Breast epithelium (tissue), 3 donors: ENCODE measurements at regions not wholly inside any gene's neighbourhood (a gene's known extent, or its start where the extent isn't known, plus 50 kb on each side); places are given as distances from the start of the nearest gene placed in this dataset.

Experiments
- CTCF ChIP-seq, 3 donors: fragments of 450-650 bp; IDR thresholded peaks; one replicate each; pipeline ENCODE4 v1.5.1; 2016 to 2017; ENCODE audit warnings: antibody characterized with exemption in 3 of 3, mild to moderate bottlenecking in 3 of 3, moderate library complexity in 3 of 3
- POLR2A ChIP-seq: fragments of 450-650 bp; IDR thresholded peaks from one replicate; pipeline ENCODE4 v1.6.1; 2016; ENCODE audit warnings: antibody characterized with exemption, mild to moderate bottlenecking, moderate library complexity
- POLR2AphosphoS5 ChIP-seq, 3 donors: sonication (generic); formaldehyde crosslinking; IDR thresholded peaks; one replicate each; pipeline ENCODE4 v1.6.1; 2017; ENCODE audit warnings: antibody characterized with exemption in 3 of 3

DNA sequence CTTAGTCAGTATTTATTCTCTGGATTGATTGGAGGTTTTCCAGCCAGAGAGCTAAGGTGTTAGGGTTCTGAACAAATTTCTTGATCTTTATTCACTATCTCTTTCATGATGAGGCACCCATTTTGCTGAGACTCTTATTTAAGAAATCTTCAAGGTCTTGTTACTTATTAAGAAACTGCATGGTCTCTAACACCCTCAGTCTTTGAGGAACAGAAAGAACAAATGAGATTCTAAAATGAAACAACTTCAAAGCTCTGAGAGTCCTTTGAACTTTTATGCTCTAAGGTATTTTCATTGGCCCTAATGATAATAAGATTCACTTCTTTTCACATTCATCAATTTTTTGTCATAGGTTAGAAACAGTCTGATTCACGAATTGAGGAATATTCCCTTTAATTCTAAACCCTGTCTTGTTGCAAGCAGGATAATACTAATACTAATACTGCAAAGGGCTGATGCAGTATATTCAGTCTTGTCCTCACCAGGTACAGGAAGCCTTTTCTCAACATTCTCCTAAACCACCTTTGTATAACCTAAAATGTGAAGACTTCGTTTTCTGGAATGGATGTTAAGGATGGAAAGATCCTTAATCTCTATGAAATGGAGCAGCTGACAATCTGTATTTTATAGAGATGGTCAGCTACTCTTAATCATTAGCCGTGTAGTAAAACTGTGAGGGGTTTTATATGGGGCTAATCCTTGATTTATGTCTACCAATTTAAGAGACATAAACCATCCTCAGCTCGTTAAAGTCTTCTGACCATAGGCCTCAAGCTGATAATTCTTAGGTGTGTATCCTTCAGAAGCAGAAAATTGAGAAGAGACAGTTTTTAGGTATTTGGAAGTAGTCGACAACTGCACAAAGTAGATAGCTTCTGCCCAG, 198.3 kb downstream of the OTOL1 start:
- TF ChIP-seq POLR2AphosphoS5 (IDR thresholded peaks at IDR 0.05) (no peak), CTCF (IDR thresholded peaks at IDR 0.05) (no peak), POLR2A (no peak)
